ENCODE measurements at regions not wholly inside any gene's neighbourhood (a gene's known extent, or its start where the extent isn't known, plus 50 kb on each side); places are given as distances from the start of the nearest gene placed in this dataset.

- TF ChIP-seq POLR2A (IDR thresholded peaks at IDR 0.05; ENCODE audit: low read depth, low read length) (no peak), POLR2AphosphoS5 (IDR thresholded peaks at IDR 0.05; ENCODE audit: low read depth, low read length) (no peak)
These were observed 422.9 kb downstream of the TMEM114 start for GRCh38 chr16:8167436-8167835.

Measured in GM12891 (cell line).